HCEC 1CT (cell line): ENCODE measurements at regions not wholly inside any gene's neighbourhood (a gene's known extent, or its start where the extent isn't known, plus 50 kb on each side); places are given as distances from the start of the nearest gene placed in this dataset.

Experiments
- DNase-seq: peaks from one replicate; pipeline ENCODE4 v3.0.0-alpha.2; 2017

DNA sequence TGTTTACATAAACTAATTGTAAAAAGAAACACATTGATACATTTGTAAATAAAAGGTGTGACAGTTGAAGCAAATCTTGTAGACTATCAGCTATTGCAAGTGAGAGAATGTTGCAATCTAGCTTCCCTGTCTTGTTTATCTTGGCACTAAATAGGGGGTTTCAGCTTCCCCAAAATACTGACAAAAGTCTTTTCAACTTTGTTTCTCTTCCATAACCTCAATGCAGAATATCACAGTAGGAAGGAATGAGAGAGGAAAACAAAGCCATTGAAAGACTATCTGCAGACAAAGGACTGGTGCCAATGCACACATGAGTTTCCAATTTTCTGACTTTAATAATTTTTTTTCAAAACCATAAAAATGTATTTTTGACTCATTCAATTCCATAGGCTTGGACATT, 886.2 kb upstream of the MGAT4C start:
- no peak for DNase-seq

DNA sequence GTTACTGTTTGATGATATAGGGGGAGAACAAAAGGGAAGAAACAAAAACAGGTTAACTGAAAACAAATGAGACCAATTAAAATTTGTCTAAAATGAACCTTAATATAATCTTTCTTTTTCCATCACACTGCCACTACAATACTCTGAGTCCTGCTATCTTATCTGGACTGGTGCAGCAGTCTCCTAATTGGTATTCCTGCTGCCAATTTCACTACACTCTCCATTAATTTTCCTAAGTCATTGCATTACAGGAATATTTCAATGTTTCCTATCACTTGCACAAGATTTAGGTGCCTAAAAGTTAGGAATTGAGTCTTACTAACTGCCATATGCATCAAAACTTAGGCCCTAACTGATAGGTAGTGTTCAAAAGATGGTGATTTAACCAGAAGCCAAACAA, 884.9 kb upstream of the MGAT4C start:
- no peak for DNase-seq

DNA sequence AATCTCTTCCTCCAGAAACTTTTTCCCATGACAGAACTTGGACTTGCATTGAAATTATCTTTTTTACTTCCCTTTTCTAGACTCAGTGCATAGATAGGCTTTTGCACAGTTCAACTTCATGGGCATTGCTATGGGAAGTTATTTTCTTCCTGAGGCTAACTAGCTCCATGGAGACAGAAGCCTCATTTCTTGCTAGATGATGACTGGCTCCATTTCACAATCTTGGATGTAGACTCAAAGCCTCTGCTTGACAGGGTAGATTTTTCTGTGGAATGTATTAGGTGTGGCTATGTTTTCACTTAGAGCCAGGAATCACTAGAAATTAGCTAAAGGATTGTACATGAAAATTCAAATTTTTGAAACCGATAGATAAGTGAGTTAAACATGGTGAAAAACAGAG, 884.1 kb upstream of the MGAT4C start:
- peak; percentile 33 for DNase-seq

DNA sequence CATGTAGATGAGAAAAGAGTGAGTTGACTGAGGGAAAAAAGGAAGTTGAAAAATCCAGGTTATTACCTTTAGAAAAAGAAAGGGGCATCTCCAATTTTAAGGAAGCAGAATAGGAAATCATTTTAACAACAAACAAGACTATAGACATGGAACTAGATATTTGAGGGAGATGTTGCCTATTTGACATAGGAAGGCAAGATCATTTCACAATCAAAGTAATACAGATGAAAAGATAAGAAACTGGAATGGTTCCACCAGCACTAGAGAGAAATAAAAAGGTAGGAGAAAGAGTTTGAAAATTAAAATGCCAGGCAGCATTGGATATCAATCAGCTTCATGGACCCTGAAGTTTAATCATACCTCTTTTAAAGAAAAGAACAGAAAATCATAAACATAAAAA, 881.0 kb upstream of the MGAT4C start:
- DNase-seq, result no peak

DNA sequence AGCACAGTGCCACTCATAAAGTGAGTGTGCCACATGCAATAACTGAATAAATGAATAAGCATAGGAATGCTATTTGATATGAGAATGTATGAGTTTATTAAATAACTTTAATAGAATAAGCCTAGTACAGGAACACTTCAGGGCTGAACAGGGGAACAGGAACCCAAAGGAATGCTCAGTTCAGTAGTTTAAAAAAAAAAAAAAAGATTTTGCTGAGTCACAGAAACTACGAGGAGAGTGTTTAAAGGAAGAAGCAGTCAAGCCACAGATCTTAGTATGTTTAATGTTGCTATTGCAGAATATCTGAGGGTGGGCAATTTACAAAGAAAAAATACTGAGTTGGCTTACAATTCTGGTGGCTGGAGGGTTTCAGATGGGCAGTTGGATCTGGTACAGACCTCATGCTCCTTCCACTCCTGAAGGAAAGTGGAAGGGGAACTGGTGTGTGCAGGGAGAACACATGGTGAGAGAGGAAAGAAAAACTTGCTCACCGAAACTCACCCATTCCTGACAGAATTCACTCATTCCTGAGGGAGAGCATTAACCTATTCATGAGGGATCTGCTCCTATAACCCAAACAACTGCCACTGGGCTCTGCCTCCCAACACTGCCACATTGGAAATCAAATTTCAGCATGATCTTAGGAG, 880.3 kb upstream of the MGAT4C start:
- DNase-seq, result peak; percentile 43

DNA sequence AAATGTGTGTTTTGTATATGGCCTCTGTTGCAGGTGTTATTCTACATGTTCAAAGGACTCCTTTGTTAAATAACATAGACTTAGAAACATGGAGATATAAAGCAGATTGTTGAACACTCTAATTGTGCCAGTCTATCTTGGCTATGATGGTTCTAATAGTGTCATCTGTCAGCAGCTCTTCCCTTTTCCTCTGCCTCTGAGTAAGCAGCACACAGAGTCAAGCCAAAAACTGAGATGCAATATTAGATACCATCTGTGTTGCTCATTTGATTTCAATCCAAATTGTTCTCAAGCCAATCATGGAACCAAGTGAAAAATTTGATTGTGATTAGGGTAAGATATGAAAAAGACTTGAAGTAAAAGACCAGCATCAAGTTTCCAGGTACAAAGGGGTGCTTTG, 871.1 kb upstream of the MGAT4C start:
- peak; percentile 70 for DNase-seq

DNA sequence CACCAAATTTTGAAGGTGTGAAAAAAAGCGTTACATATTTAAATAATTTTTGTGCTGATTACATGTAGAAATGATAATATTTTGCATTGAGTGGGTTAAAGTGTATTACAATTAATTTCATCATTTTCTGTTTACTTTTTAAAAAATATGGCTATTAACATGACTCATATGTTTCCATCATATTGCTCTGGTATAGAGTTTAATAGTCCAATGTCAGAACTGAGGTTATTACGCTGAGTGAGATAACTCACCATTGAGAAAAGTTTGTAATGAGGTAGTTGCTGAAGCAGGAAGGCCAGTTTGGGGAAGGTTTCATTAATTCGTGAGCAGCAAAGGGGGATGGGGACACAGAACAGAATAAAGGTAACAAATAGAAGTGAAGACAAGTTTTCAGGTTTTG, 865.7 kb upstream of the MGAT4C start:
- no peak for DNase-seq

DNA sequence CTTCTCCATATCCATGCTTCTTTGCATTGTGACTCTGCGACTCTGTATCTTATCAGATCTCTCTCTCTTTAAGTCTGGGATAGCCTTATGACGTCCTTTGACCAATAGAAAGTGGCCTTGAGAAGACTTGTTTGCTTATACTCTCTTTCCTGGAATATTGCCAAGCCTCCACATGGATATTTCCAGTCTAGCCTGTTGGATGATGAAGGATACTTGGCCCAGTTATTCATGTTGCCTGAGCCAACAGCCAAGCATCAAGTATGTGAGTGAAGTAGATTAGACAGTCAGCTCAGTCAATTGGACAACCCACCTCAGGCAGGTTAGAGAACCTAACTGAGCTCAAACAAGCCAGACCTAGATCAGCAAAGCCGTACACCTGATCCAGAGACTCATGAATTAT, 864.2 kb upstream of the MGAT4C start:
- no peak for DNase-seq

DNA sequence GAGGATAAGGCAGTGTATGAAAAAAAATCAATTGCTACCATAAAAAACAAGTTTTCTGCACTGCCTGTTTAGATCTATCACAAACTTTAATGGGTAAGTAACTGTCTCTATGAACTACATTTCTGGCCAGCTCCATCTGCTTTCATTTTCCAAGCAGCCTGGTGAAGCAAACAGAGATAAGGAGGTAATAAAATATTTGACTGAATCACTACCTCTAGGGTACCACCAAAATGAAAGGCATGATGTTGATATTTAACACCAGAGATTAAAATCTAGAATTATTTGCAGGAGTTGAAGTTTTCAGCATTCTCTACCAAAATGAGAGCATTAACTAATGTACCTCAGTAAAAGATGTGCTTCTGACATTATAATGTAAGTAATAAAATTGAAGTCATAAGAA, 863.5 kb upstream of the MGAT4C start:
- no peak for DNase-seq

DNA sequence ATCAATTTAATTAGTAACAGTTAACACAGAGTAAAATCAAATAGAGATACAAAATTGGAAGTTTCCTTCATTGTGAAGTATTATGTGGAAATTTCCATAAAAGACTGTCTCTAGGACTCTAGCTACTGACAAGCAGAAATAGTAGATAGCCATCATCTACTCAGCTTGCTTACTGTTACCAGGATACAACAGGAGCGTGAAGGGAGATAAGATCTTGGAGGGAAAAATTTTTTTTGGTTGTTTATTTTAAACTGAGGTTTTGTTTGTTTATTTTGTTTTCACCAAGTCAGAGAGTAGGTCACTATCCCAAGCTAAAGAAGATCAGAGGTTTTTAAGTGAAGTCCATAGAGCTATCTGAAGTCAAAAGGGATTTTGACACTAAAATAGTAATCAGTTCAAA, 861.3 kb upstream of the MGAT4C start:
- DNase-seq, result no peak

DNA sequence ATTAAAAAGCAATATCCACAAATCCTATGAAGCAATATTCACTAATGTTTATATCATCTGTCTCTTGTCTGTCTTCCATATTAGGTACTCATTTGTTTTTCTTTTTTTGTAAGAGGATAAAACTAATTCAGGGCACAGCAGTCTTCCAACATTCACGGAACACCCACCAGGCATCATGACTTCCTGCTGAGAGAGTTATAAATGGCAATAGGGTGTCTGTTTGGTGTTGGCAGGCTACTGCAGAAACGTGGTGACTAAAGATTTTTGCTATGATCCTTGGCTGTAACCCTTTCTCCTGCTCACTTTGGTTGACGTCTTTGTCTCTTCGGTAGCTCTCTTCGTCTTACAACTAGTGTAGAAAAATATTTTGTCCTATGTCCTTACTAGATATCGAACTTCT, 860.6 kb upstream of the MGAT4C start:
- DNase-seq, result peak; percentile 11

DNA sequence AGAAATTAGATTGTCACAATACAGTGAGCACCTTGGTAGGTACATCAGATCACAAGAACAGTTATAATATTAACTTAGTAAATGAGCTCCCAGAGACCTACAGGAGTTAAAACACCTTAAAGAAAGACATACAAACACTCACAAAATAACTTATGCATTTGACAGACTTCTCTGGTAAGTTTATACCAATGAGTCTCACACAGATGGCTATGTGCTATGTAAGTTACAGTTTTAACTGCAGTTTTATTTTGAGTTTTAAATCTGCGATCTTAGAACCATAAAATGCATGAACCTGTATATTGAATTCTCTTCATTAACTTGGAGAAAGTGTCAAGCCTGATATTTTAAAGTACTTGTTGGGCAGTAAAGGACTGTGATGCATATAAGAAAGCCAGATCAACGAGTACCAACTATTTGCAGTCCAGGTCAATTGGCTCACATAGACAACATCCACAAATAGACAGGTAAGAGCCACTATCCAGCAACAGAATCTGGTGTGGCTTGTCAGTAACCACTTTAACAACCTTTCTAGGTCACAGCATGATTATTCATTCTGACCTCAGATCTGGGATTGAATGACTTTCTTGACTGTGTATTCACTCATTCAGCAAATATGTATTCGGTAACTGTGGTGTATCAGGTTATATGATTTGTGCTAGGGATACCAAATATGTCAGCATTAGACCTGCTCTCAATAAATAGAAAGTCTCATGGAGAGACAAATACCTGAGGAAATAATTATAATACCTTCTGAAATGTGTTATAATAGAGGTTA, 856.6 kb upstream of the MGAT4C start:
- DNase-seq, result peak; percentile 61

DNA sequence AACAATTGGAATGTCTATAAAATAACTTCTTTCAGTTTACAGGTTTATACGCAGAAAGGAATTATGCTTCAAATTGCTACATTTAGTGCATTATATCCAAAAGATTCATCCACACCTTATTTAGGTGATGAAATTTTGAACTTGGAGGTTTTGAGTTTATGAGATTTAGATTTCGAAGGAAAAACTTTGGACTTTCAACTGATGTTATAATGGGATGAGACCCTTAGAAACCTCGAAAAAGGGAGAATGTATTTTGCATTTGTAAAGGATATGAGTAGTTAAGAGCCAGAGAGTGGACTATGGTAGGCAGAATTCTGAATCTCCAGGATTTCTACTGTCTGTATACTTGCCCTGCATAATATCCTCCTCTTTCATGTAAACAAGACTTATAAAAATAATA, 851.6 kb upstream of the MGAT4C start:
- no peak for DNase-seq

DNA sequence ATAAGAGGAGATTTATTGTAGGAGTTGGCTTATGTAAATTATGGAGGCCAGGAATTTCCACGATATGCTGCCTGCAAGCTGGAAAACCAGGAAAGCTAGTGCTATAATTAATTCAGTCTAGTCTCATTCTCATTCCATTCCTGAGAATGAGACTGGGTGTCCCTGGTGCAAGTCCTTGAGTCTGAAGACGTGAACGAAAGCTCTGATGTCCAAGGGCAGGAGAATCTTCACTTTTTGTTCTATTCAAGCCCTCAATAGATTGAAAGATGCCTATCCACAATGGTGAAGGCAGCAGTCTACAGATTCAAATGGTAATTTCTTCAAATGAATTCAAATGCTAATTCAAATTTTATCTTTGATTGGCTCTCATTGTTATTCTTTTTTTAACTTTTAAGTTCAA, 851.1 kb upstream of the MGAT4C start:
- DNase-seq, result no peak

DNA sequence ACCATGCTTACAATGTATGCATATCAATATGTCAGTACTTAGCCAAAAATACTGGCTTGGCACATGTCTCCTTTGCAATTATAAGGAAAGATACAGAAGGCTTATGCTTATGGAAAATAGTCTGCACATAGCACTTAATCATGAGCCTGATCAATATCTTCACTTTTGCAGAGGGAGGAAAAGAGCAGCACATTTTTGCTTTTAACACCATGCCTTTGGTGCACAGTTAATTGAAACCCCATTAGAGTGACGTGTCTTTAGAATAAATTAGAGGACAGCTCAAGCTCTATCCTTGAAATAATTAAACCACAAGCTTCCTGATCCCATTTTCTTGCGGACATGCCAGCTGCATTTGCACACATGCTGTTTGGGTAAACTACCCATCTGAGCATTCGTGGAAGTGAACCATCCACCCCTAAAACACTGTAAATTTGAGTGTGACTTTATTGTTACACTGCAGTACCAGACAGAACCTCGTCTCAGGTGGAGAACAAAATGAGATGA, 839.9 kb upstream of the MGAT4C start:
- DNase-seq, result no peak

DNA sequence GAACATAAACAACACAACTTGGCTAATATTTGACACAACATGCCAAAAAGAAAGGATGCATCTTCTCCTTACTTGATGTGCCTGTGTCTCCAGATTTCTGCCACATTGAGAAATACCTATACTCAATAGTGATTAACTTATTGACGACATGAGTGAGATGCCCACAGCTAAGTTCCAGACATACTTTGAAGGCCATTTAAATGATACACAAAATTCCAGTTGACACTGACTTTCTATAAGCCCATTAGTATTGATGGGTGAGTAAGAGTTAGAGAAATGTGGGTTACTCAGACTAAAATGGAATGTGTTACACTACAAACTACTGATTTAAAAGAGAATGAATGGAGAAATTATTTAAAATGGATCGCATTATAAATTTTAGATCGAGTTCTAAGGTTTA, 838.2 kb upstream of the MGAT4C start:
- DNase-seq, result peak; percentile 50

DNA sequence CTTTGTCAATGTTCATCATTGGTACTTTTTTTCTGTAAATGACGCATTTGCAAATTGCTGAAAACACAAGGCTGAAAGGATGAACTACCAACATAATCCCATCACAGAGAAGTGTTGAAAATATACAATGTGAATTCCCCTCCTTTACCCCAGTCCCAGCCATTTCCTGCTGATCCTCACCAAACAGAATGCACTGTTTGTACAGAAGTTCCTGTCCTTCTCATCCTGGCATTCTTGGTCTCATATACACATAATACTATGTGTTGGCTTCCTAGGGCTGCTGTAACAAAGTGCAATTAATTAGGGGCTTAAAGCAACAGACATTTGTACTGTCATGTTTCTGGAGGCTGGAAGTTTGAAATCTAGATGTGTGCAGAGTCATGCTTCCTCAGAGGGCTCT, 836.2 kb upstream of the MGAT4C start:
- DNase-seq, result no peak

DNA sequence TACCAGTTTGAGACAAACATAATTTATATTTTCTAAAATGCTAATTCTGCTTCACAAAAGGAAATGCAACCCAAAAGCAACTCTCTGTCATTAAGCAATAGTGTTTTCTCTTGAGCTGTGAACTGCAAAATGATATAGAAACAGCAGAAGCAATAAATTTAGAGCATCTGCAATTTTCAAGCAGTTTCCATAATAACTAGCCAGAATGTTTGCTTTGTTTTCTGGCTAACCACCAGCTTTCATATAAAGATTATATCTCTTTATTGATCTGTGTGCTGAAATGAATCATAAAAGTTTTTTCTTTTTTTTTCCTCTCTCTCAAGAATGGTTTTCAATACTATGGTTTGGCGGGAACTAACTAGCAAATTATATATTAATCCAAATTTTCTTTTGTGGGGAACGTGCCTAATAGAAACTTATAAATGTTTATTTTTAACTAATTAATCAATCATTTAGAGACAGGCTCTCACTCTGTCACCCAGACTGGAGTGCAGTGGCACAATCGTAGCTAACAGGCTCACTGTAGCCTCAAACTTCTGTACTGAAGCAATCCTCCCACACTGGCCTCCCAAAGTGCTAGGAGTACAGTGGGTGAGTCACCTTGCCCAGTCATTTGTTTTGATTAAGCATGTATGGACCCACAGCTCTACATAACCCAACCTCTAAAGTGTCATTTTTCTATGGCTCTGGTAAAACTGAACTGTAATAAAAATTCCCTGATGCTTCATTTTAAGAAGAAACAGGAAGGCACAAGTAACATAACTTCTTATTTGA, 830.1 kb upstream of the MGAT4C start:
- DNase-seq, result peak; percentile 43

DNA sequence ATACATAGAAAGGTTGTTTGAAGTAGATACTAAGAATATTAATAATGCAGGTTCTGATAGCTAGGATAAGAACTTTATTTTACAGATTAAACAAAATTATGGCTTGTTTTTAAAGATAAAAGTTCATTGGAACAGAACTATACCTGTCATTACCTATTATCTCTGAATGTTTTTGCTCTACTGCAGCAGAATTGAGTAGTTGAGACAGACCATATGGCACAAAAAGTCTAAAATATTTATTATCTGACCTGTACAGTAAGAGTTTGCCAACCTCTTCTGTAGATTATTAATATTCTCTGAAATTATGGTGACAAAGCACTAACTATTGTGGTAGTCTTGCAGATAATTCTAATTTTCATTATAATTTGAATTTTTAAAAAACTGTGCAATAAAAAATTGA, 829.1 kb upstream of the MGAT4C start:
- DNase-seq, result no peak

DNA sequence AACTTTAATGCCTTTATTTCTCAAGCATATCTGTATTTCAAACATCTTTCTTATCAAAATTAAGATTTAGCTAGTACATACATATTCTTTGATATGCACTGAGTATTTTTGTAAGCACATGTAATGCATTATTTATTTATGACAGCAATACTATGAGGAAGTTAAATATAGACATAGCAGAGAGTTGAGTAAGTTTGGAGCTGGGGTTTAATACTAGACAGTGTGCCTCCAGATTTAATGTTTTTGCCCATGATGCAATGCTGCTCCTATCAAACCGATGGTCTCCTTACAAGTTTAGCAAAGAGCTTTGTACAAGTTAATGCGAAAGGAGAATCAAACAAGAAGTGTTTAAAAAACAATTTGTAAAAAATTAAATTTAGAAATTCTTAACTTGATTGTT, 826.6 kb upstream of the MGAT4C start:
- DNase-seq, result peak; percentile 49

DNA sequence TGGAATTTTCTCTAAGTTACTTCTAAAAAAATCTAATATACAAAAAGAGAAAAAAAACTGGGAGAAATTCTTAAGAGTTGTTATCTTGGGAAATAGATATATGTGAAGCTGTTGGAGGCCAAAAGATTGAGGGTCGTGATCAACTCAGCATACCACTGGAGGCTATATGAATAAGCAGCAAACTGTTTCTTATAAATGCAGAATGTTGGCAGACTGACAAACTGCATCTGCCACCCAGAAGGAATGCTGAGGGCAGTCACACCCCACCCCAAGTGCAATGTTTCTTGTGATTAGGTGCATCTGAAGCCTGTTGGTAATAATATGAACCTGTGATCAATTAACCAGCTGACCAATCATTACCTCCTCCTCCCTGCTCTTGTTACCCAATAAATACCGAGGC, 818.6 kb upstream of the MGAT4C start:
- no peak for DNase-seq

DNA sequence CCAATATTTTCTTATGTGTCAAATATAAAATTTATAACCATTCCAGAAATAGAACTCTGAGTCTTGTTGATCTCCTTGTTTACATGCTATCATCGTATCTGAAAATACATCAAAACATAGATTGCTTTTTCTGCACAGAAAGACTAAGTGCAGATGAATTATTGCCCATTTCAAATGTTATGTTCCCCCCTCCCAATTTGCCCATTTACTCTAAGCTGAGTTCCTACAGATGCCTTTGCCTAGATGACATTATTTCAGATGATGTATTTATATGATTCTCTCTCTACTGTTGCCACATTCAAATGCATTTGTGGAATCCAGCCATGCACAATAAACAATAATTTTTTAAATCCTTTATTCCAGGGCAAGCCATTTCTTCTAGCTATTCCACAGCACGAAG, 810.1 kb upstream of the MGAT4C start:
- no peak for DNase-seq

DNA sequence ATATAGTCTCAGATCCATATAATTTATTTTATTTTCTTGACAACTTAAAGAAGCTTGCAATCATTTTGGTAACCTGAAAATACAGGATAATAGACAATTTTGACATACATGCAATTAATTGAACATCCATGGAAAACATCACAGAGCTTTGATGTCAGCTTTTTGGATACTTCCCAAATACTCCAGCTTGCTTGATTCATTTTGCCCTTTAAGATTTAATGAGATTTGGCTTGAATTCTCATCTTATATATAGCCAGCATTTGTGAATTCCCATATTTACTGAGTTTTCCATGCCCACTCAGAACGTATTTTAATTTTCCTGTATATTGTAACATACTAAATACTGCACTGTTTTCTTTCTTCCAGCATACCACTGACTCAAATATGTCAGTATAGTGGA, 803.0 kb upstream of the MGAT4C start:
- no peak for DNase-seq

DNA sequence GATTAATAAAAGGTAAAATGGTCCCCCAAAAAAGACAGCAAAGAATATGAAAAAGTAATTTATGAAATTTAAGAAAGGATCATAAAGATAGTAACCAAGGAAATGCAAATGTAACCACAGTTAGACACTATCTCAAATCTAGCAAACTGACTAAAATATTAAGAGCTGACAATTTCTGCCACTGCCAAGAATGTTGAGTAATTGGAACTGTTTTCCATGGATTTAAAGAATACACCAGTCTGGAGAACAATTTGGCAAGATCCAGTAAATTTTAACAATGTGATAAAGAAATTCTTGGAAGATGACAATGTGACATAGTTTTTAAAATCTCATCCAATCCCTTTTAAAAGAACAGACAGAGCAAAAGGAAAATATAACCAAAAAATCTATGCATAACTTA, 798.0 kb upstream of the MGAT4C start:
- DNase-seq, result no peak
